PC-3 (cell line): ENCODE measurements at regions not wholly inside any gene's neighbourhood (a gene's known extent, or its start where the extent isn't known, plus 50 kb on each side); places are given as distances from the start of the nearest gene placed in this dataset.

ENCODE experiments used
- CTCF ChIP-seq: fragments of 300-600 bp; sonication (generic); conservative IDR thresholded peaks from 2 replicates; pipeline ENCODE4 v1.5.1; 2017; ENCODE audit warnings: antibody characterized with exemption, low read depth, mild to moderate bottlenecking, low read length
- EZH2 ChIP-seq: fragments of 300-600 bp; sonication (generic); IDR thresholded peaks from one replicate; pipeline ENCODE4 v1.6.1; 2017; ENCODE audit warnings: antibody characterized with exemption, mild to moderate bottlenecking, low read length; ENCODE audit not compliant: unreplicated experiment
- EZH2phosphoT487 ChIP-seq: fragments of 300-600 bp; sonication (generic); IDR thresholded peaks from 2 replicates; pipeline ENCODE4 v1.6.1; 2018; ENCODE audit warnings: mild to moderate bottlenecking, antibody characterized with exemption, low read length, borderline replicate concordance

- TF ChIP-seq CTCF: no peak
- TF ChIP-seq EZH2: no peak
- no peak for TF ChIP-seq EZH2phosphoT487
Measured at GRCh38 chr10:8332730-8333111, 278.2 kb downstream of the GATA3 start.
